ENCODE measurements at regions not wholly inside any gene's neighbourhood (a gene's known extent, or its start where the extent isn't known, plus 50 kb on each side); places are given as distances from the start of the nearest gene placed in this dataset.

DNA sequence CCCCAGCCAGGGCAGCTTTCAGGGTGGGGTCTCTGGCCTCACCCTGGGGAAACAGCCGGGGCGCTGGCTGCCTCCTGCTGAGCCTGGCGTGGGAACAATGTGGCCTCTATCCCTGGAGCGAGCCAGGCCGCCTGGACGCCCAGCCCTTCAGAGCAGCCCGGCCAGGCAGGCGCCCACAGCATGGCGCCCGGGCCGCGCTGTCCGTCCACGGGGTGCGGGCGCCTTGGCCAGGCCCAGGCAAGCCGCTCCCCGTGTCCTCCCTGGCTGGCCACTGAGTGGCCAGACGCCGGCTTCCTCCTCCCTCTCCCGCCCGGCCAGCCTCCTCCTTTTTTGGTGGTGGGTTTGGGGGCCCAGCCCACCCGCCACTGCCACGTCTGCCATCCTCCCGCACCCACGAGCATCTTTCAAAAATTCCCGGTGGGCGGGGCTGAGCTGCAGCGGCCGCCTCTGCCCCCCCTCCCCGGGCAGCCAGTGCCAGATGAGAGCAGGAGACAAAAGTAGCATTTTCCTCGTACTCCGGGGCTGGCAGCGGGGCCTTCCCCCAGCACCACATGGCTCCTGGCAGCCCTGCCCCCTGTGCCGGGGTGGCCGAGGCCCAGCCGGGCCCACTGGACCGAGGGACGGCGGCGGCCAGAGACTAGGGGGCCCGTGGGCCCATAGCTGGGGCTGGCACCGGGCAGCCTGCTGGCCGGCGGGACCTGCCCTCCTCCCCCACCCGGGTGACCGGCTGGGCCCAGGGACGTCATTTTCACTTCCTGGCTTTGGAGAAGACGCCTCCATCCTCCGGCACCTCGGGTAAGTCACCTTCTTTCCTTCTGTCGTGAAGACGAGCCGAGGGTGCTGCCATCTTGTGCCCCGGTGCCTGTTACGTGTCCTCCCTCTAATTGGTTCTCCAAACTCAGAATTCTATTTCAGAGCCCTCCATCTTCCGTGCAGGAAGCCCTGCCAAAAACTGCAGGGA is 70.2 kb upstream of the PPARA start:
- peak; percentile 24 for ATAC-seq (ENCODE audit: low FRiP score)
- no peak for DNase-seq (ENCODE audit: low spot score)
- TF ChIP-seq, protein P1, sequence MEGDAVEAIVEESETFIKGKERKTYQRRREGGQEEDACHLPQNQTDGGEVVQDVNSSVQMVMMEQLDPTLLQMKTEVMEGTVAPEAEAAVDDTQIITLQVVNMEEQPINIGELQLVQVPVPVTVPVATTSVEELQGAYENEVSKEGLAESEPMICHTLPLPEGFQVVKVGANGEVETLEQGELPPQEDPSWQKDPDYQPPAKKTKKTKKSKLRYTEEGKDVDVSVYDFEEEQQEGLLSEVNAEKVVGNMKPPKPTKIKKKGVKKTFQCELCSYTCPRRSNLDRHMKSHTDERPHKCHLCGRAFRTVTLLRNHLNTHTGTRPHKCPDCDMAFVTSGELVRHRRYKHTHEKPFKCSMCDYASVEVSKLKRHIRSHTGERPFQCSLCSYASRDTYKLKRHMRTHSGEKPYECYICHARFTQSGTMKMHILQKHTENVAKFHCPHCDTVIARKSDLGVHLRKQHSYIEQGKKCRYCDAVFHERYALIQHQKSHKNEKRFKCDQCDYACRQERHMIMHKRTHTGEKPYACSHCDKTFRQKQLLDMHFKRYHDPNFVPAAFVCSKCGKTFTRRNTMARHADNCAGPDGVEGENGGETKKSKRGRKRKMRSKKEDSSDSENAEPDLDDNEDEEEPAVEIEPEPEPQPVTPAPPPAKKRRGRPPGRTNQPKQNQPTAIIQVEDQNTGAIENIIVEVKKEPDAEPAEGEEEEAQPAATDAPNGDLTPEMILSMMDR (IDR thresholded peaks at IDR 0.05) = no peak

DNA sequence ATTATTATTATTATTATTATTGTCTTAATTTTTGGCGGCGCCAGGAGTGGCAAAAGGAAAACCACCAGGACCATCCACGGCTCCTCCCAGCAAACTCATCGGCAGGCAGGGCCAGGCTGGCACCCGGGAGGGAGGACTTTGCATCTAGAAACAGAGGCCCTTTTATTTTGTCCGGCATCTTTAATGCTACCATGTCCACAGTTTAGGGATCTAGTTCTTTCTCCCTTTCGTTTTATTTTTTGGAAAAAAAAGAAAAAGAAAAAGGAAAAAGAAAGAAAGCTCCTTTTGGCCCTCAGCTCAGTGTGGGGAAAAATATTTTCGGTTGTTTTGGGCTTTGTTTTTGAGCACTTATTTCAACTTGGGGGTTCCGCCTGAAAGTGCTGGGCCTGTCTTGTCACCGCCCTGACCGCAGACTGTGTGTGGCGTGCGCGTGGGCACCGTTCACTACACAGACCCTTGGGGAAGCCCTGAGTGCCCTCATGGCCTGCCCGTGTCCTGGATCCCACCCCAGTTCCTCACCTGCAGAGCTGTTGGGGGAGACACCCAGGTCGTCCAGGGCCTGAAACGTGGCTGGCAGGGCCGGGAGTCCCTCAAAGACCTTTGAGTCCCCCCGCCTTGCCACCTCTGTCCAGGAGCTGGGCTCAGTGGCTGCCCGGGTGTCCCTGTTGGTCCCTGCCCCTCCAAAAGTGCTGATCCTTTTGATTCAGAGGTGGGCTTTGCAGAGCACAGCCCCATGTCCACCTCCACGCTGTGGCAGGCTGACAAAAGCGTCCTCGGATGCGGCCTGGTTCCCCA is 69.1 kb upstream of the PPARA start:
- ATAC-seq (ENCODE audit: low FRiP score) (no peak), DNase-seq (ENCODE audit: low spot score) (no peak)
- TF ChIP-seq, protein P1 (IDR thresholded peaks at IDR 0.05) = no peak

DNA sequence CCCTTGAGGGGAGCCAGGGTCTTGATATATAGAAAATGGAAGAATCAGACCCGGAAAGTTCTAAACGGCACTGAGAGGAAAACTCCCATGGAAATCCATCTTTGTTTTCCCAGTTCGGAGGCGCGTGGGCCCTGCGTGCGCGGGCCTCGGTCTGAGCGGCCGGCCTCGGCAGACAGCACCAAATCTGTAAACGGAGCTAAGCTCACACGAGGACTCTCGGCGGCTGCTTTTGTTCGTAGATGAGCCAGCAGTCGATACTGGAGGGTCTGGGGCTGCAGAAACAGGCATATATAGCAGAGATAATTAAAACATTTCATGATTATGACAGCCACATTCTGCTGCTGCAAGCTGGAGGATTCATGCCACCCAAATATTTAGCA is 68.5 kb upstream of the PPARA start:
- no peak for ATAC-seq (ENCODE audit: low FRiP score)
- DNase-seq (ENCODE audit: low spot score) = no peak
- TF ChIP-seq, protein P1 (IDR thresholded peaks at IDR 0.05) = no peak

DNA sequence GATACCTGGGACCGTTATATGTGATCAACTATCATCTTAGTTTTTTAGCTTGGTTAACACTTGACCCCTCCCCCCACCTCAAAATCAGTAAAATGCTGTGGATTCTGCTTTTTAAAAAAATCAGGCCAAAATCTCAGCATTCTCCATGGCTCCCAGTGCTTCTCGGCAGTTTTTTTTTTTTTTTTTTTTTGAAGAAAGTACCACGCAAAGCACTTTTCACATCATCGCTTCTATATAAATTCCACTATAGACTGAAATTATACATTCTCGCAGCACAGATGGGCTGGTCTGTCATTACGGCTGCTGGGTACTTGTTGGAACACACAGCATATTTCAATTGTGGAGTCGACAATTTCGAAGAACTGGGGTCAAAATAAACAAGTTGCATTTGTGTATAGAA is 67.7 kb upstream of the PPARA start:
- no peak for ATAC-seq (ENCODE audit: low FRiP score)
- DNase-seq (ENCODE audit: low spot score) = no peak
- TF ChIP-seq, protein P1 (IDR thresholded peaks at IDR 0.05) = no peak

DNA sequence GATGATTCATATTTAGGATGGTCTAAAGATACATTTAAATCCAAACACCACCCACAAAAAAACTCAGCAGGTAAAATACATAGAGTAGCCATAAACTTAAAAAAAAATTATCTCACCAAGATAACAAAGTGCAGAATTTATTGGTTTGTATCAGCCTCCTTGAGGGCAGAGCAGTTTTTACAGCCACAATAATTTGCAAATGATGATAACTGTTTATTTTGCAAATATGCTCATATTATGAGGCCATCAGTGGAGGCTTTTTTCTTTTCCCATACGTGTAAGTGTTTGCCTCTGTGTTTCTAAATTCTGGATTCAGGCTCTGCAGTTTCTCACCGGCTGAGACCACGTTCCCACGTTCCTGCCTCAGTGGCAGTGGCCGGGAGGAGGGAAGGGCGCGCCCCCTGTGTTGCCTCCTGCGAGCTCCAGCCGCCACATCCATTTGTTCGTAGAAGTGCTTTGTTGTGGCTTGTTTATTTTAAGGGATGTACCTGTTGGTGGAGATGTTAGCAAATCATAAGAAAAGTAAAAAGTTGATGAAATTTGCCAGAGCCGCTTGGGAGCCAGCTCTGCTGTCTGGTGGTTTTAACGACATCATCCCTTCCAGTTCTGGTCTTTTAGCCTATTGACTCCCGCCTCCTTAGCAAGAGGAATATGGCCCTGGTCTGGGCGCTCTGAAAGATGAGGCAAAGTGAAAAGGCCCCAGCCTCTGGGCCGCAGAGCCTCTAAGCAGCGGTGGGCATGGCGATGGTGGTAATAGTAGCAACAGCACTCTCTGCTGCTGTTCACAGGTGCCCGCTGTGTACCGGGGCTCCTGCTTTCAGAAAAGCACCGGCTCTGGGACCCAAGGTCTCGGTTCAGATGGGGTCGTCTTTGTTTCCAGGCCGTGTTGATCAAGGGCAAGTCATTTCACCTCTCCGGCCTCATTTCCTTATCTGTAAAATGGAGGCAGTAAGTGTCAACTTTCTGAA is 66.7 kb upstream of the PPARA start:
- ATAC-seq (ENCODE audit: low FRiP score) (no peak), DNase-seq (ENCODE audit: low spot score) (no peak)
- TF ChIP-seq, protein P1 (IDR thresholded peaks at IDR 0.05) = no peak

DNA sequence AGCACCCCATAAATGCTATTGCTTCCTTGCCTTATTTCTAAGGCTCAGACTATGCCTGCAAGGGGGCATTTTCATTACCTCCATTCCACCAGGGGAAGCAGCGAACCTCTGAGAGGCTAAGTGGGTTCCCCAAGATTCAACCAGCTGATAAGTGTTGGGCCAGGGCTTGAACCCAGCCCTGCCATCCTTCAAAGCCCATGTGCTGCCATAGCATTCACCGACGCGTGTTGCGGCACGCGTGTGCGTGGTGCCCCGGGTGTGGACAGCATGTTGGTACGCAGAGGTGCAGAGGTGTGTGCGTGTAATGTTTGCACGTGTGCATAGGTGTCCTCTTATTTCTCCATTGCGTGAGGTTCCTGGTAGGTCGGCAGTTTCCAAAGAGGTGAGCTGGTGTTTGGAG is 66.0 kb upstream of the PPARA start:
- DNase-seq (ENCODE audit: low spot score) = no peak
- TF ChIP-seq, protein P1 (IDR thresholded peaks at IDR 0.05) = no peak
- no peak for ATAC-seq (ENCODE audit: low FRiP score)
